ENCODE measurements at regions not wholly inside any gene's neighbourhood (a gene's known extent, or its start where the extent isn't known, plus 50 kb on each side); places are given as distances from the start of the nearest gene placed in this dataset.

- in situ Hi-C loops (cut with HindIII; ENCODE audit: low pct_ligation_motif_present, low pct_unique_long_range_greater_than_20kb, low sequenced_read_pairs), result no loop called here
Measured at GRCh38 chr2:46832543-46832942, 83.1 kb downstream of the MCFD2 start.

GRCh38 chr2:46831869-46832265 lies 83.7 kb downstream of the MCFD2 start:
- no peak for DNase-seq

More at GRCh38 chr2:46832543-46832942, 83.1 kb downstream of the MCFD2 start:
- DNase-seq, result no peak

GRCh38 chr2:46831051-46831868 lies 84.3 kb downstream of the MCFD2 start:
- in situ Hi-C loops (cut with HindIII; ENCODE audit: low pct_ligation_motif_present, low pct_unique_long_range_greater_than_20kb, low sequenced_read_pairs), result no loop called here
- DNase-seq, result no peak

More at GRCh38 chr2:46831869-46832265, 83.7 kb downstream of the MCFD2 start:
- in situ Hi-C loops (cut with HindIII; ENCODE audit: low pct_ligation_motif_present, low pct_unique_long_range_greater_than_20kb, low sequenced_read_pairs), result no loop called here

- DNase-seq, result no peak
- in situ Hi-C loops (cut with HindIII; ENCODE audit: low pct_ligation_motif_present, low pct_unique_long_range_greater_than_20kb, low sequenced_read_pairs), result no loop called here
Measured at GRCh38 chr2:46829231-46829995, 86.2 kb downstream of the MCFD2 start.

GRCh38 chr2:46828491-46829230 lies 86.9 kb downstream of the MCFD2 start:
- in situ Hi-C loops (cut with HindIII; ENCODE audit: low pct_ligation_motif_present, low pct_unique_long_range_greater_than_20kb, low sequenced_read_pairs), result no loop called here
- no peak for DNase-seq

GRCh38 chr2:46828135-46828438 lies 87.5 kb downstream of the MCFD2 start:
- in situ Hi-C loops (cut with HindIII; ENCODE audit: low pct_ligation_motif_present, low pct_unique_long_range_greater_than_20kb, low sequenced_read_pairs), result no loop called here
- no peak for DNase-seq

- DNase-seq, result no peak
- in situ Hi-C loops (cut with HindIII; ENCODE audit: low pct_ligation_motif_present, low pct_unique_long_range_greater_than_20kb, low sequenced_read_pairs), result no loop called here
Measured at GRCh38 chr2:46827274-46828134, 88.1 kb downstream of the MCFD2 start.

GRCh38 chr2:46826569-46827245 lies 88.9 kb downstream of the MCFD2 start:
- in situ Hi-C loops (cut with HindIII; ENCODE audit: low pct_ligation_motif_present, low pct_unique_long_range_greater_than_20kb, low sequenced_read_pairs), result no loop called here

GRCh38 chr2:46825939-46826568 lies 89.6 kb downstream of the MCFD2 start:
- in situ Hi-C loops (cut with HindIII; ENCODE audit: low pct_ligation_motif_present, low pct_unique_long_range_greater_than_20kb, low sequenced_read_pairs), result no loop called here
- DNase-seq, result no peak

More at GRCh38 chr2:46826569-46827245, 88.9 kb downstream of the MCFD2 start:
- DNase-seq, result no peak

GRCh38 chr2:46825231-46825938 lies 90.2 kb downstream of the MCFD2 start:
- in situ Hi-C loops (cut with HindIII; ENCODE audit: low pct_ligation_motif_present, low pct_unique_long_range_greater_than_20kb, low sequenced_read_pairs), result no loop called here
- no peak for DNase-seq

GRCh38 chr2:46824611-46825010 lies 91.0 kb downstream of the MCFD2 start:
- in situ Hi-C loops (cut with HindIII; ENCODE audit: low pct_ligation_motif_present, low pct_unique_long_range_greater_than_20kb, low sequenced_read_pairs), result no loop called here
- DNase-seq, result no peak

- in situ Hi-C loops (cut with HindIII; ENCODE audit: low pct_ligation_motif_present, low pct_unique_long_range_greater_than_20kb, low sequenced_read_pairs), result no loop called here
- no peak for DNase-seq
Measured at GRCh38 chr2:46821600-46821999, 94.0 kb downstream of the MCFD2 start.

- DNase-seq, result no peak
- in situ Hi-C loops (cut with HindIII; ENCODE audit: low pct_ligation_motif_present, low pct_unique_long_range_greater_than_20kb, low sequenced_read_pairs), result no loop called here
Measured at GRCh38 chr2:46818819-46819218, 96.8 kb downstream of the MCFD2 start.

GRCh38 chr2:46818141-46818621 lies 97.4 kb downstream of the MCFD2 start:
- in situ Hi-C loops (cut with HindIII; ENCODE audit: low pct_ligation_motif_present, low pct_unique_long_range_greater_than_20kb, low sequenced_read_pairs), result no loop called here
- DNase-seq, result no peak

GRCh38 chr2:46816846-46817726 lies 98.5 kb downstream of the MCFD2 start:
- DNase-seq, result no peak
- in situ Hi-C loops (cut with HindIII; ENCODE audit: low pct_ligation_motif_present, low pct_unique_long_range_greater_than_20kb, low sequenced_read_pairs), result no loop called here

Measured in ACHN (cell line).